ENCODE measurements at regions not wholly inside any gene's neighbourhood (a gene's known extent, or its start where the extent isn't known, plus 50 kb on each side); places are given as distances from the start of the nearest gene placed in this dataset.

DNA sequence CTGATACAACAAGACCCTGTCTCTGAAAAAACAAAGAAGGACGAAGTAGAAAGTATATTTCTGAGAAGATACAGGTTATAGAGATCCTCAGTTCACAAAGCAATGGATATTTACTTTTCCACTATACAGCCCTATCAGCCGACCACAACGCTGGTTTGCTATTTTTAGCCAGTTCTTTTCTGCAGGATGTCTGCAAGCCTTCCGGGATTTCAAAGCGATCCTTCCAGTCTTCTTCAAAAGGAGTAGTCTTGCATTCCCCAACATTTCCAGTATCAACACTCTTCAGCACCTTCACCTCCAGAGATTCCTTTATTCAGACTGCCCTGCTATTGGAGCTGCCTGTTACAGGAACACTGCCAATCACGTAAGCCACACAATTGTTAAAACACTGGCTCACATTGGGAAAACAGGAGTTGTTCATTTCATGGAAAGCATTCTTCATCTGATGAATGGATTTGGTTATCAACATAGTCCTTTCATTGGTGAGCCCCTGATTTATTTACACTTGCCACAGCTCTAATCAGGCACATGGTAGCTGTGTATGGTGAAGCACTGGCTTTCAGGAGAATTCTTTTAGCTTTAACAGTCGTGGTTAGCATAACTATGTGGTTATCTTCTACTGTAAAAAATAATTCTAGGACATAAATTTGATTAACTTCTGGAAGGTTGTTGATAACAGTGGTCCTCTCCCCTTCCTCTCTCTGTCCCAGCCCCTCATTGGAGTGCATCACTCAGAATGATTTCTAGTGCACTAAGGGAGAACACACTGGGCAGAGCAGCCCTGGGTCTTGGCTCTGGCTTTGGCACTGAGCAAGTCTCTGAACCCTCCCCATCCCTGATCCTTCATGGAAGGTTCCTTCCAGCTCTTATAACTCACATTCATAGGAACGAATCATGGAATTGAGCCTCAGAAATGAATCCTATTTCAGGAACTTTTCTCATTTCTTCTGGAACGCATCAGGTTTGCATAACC is 109.9 kb upstream of the SORBS2 start:
- TF ChIP-seq CTCF (IDR thresholded peaks at IDR 0.05; ENCODE audit: control extremely low read depth in 1 of 3, insufficient read depth in 1 of 3, low read depth in 1 of 3, low read length in 3 of 3) (no peak), EZH2 (IDR thresholded peaks at IDR 0.05; ENCODE audit: low read depth, low read length, severe bottlenecking) (no peak), POLR2AphosphoS5 (IDR thresholded peaks at IDR 0.05; ENCODE audit: low read depth, low read length) (no peak), TCF12 (IDR thresholded peaks at IDR 0.05; ENCODE audit: low read depth, low read length) (no peak), POLR2A (IDR thresholded peaks at IDR 0.05; ENCODE audit: control extremely low read depth in 1 of 2, low read depth in 2 of 2, low read length in 2 of 2) (no peak), ZNF274 (IDR thresholded peaks at IDR 0.05; ENCODE audit: borderline replicate concordance, extremely low read depth, low read length) (no peak), TEAD4 (IDR thresholded peaks at IDR 0.05; ENCODE audit: low read depth, low read length) (no peak), TAF7 (optimal IDR thresholded peaks at IDR 0.05; ENCODE audit: borderline replicate concordance, low read depth, low read length) (no peak), MAX (IDR thresholded peaks at IDR 0.05) (no peak)

Measured in H1 (cell line).